ENCODE measurements at regions not wholly inside any gene's neighbourhood (a gene's known extent, or its start where the extent isn't known, plus 50 kb on each side); places are given as distances from the start of the nearest gene placed in this dataset.

DNA sequence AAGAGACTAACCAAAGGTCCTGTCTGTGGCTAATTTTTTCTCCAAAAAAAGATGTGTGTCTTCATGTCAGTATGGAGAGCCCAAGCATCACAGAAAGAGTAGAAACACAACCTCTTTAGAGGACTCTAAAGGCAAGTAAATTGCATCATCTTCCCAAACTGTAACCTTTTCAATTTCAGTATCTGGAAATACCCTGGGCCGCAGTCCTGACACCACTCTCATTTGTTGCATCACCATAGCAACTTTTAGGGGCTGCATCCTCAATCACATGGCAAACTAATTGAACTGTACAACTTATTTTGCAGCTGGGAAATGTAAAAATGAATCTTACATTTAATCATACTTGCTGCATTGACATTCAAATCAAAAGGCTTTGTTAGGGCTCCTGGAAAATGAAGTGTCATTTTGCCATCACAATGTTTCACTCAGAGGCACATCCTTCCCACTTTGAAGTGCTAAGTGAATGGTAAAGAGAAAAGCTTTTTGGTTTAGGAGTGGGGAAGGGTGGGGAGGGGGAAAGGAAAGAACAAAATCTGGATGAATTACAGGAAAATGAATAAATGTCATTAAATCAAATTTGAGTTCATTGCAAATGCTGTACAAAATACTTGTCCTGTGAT, 60.6 kb upstream of the GRIA1 start:
- H3K4me2 ChIP-seq = no peak overlapping the region; the same call in 1 of the 2 replicates
- H3K79me2 ChIP-seq (ENCODE audit: insufficient read depth, low read depth) = no peaks in the 10 kb centered on the region
- no peak overlapping the region for H2AFZ ChIP-seq (ENCODE audit: low read depth)
- H3K4me1 ChIP-seq (ENCODE audit: low read depth, poor library complexity, severe bottlenecking) = peaks cover 12% of the 10 kb centered on the region
- H3K27me3 ChIP-seq (ENCODE audit: insufficient read depth, low read depth) = no peaks in the 10 kb centered on the region
- no peaks in the 10 kb centered on the region for H3K36me3 ChIP-seq (ENCODE audit: insufficient read depth)
- no peak overlapping the region for H3K4me3 ChIP-seq (IDR thresholded peaks at IDR 0.05; ENCODE audit: insufficient read depth, low read depth, low read length)
- no peak overlapping the region for H3K27ac ChIP-seq
- H4K20me1 ChIP-seq (ENCODE audit: insufficient read depth) = no peaks in the 10 kb centered on the region
- TF ChIP-seq CTCF (conservative IDR thresholded peaks at IDR 0.05; ENCODE audit: low read depth, low read length) = no peak
- no peak overlapping the region for H3K9ac ChIP-seq

DNA sequence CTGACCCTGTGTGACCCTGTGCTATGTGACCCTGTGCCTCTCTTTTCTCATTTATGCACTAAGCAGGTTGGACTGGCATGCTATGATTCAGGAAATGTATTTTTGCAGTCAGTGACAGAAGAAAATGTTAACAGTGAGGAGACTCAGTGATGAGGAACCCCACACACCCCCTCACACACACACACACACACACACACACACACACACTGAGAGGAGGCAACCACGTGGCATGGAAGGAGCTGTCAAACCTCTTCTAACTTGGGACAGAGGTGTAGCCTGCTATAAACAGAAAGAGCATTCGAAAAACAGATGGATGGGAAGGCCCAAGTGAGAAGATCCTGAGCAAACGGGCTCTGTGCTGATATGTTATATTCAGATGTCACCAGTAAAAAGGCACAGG, 57.9 kb upstream of the GRIA1 start:
- H2AFZ ChIP-seq (ENCODE audit: low read depth) = no peak overlapping the region
- H3K27ac ChIP-seq = no peak overlapping the region
- no peaks in the 10 kb centered on the region for H3K79me2 ChIP-seq (ENCODE audit: insufficient read depth, low read depth)
- no peak overlapping the region for H3K4me2 ChIP-seq
- H4K20me1 ChIP-seq (ENCODE audit: insufficient read depth) = no peaks in the 10 kb centered on the region
- H3K9ac ChIP-seq = no peak overlapping the region
- no peaks in the 10 kb centered on the region for H3K27me3 ChIP-seq (ENCODE audit: insufficient read depth, low read depth)
- H3K4me3 ChIP-seq (IDR thresholded peaks at IDR 0.05; ENCODE audit: insufficient read depth, low read depth, low read length) = no peak overlapping the region
- no peaks in the 10 kb centered on the region for H3K36me3 ChIP-seq (ENCODE audit: insufficient read depth)
- peaks cover 12% of the 10 kb centered on the region for H3K4me1 ChIP-seq (ENCODE audit: low read depth, poor library complexity, severe bottlenecking)
- TF ChIP-seq CTCF (conservative IDR thresholded peaks at IDR 0.05; ENCODE audit: low read depth, low read length) = no peak

GRCh38 chr5:153437251-153437650, 53.2 kb upstream of the GRIA1 start:
- H3K9ac ChIP-seq = no peak overlapping the region
- no peaks in the 10 kb centered on the region for H4K20me1 ChIP-seq (ENCODE audit: insufficient read depth)
- no peaks in the 10 kb centered on the region for H3K79me2 ChIP-seq (ENCODE audit: insufficient read depth, low read depth)
- no peak overlapping the region for H3K4me3 ChIP-seq (IDR thresholded peaks at IDR 0.05; ENCODE audit: insufficient read depth, low read depth, low read length)
- H2AFZ ChIP-seq (ENCODE audit: low read depth) = no peak overlapping the region
- no peak overlapping the region for H3K27ac ChIP-seq
- no peaks in the 10 kb centered on the region for H3K27me3 ChIP-seq (ENCODE audit: insufficient read depth, low read depth)
- no peak overlapping the region for H3K4me2 ChIP-seq
- TF ChIP-seq CTCF (conservative IDR thresholded peaks at IDR 0.05; ENCODE audit: low read depth, low read length) = no peak
- no peaks in the 10 kb centered on the region for H3K4me1 ChIP-seq (ENCODE audit: low read depth, poor library complexity, severe bottlenecking)
- H3K36me3 ChIP-seq (ENCODE audit: insufficient read depth) = no peaks in the 10 kb centered on the region

GRCh38 chr5:153439130-153439529, 51.3 kb upstream of the GRIA1 start:
- Histone ChIP-seq H3K36me3 (ENCODE audit: insufficient read depth) (no peaks in the 10 kb centered on the region), H3K27ac (no peak overlapping the region), H3K4me2 (no peak overlapping the region), H2AFZ (ENCODE audit: low read depth) (no peak overlapping the region), H3K4me1 (ENCODE audit: low read depth, poor library complexity, severe bottlenecking) (no peaks in the 10 kb centered on the region), H3K4me3 (IDR thresholded peaks at IDR 0.05; ENCODE audit: insufficient read depth, low read depth, low read length) (no peak overlapping the region), H3K9ac (no peak overlapping the region), H3K27me3 (ENCODE audit: insufficient read depth, low read depth) (no peaks in the 10 kb centered on the region), H3K79me2 (ENCODE audit: insufficient read depth, low read depth) (no peaks in the 10 kb centered on the region), H4K20me1 (ENCODE audit: insufficient read depth) (no peaks in the 10 kb centered on the region)
- no peak for TF ChIP-seq CTCF (conservative IDR thresholded peaks at IDR 0.05; ENCODE audit: low read depth, low read length)
